ENCODE measurements at regions not wholly inside any gene's neighbourhood (a gene's known extent, or its start where the extent isn't known, plus 50 kb on each side); places are given as distances from the start of the nearest gene placed in this dataset.
A peak's percentile ranks its signal among the peaks of the same experiment; 100 is the strongest.

DNA sequence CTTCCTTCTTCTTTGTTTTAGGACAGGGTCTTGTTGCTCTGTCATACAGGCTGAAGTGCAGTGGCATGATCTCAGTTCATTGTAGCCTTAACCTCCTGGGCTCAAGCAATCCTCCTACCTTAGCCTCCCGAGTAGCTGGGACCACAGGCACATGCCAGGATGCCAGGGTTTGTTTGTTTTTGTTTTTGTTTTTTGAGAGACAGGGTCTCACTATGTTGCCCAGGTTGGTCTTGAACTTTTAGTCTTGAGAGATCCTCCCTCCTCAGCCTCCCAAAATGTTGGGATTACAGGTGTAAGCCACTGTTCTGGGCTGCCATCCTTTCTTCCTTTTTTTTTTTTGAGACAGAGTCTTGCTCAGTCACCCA, 56.5 kb upstream of the SLC45A1 start:
- intact Hi-C loops (cut with micrococcal nuclease; ENCODE audit: unreplicated experiment) = no loop called here
- BruUV-seq (replicated peaks) = no TSS peak
- no peak overlapping the region for H2AFZ ChIP-seq
- DNase-seq = no peak
- no peaks in the 10 kb centered on the region for H3K79me2 ChIP-seq (ENCODE audit: low read depth)
- peaks cover 42% of the 10 kb centered on the region for H3F3A ChIP-seq (ENCODE audit: insufficient read depth, low read depth)
- no peak for TF ChIP-seq EZH2 (IDR thresholded peaks at IDR 0.05; ENCODE audit: low read depth)
- TF ChIP-seq, protein P1, sequence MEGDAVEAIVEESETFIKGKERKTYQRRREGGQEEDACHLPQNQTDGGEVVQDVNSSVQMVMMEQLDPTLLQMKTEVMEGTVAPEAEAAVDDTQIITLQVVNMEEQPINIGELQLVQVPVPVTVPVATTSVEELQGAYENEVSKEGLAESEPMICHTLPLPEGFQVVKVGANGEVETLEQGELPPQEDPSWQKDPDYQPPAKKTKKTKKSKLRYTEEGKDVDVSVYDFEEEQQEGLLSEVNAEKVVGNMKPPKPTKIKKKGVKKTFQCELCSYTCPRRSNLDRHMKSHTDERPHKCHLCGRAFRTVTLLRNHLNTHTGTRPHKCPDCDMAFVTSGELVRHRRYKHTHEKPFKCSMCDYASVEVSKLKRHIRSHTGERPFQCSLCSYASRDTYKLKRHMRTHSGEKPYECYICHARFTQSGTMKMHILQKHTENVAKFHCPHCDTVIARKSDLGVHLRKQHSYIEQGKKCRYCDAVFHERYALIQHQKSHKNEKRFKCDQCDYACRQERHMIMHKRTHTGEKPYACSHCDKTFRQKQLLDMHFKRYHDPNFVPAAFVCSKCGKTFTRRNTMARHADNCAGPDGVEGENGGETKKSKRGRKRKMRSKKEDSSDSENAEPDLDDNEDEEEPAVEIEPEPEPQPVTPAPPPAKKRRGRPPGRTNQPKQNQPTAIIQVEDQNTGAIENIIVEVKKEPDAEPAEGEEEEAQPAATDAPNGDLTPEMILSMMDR (conservative IDR thresholded peaks at IDR 0.05) = no peak
- POLR2A ChIA-PET (ENCODE audit: unreplicated experiment) = no interaction called here
- H3K4me1 ChIP-seq (replicated peaks; ENCODE audit: insufficient read depth) = peaks cover 41% of the 10 kb centered on the region
- no peak overlapping the region for H3K4me2 ChIP-seq
- H3K4me3 ChIP-seq = no peak overlapping the region
- H3K9me2 ChIP-seq (ENCODE audit: insufficient read depth) = no peaks in the 10 kb centered on the region
- no peaks in the 10 kb centered on the region for H3K36me3 ChIP-seq (ENCODE audit: low read depth)
- H3K27ac ChIP-seq = no peak overlapping the region
- H3K9me3 ChIP-seq (ENCODE audit: insufficient read depth, low read depth) = no peaks in the 10 kb centered on the region
- CTCF ChIA-PET = no interaction called here
- H3K27me3 ChIP-seq (ENCODE audit: insufficient read depth, low read depth) = no peaks in the 10 kb centered on the region
- no peaks in the 10 kb centered on the region for H4K20me1 ChIP-seq (ENCODE audit: insufficient read depth)

- peak overlapping the region; percentile 100 for H3K27ac ChIP-seq
- no peaks in the 10 kb centered on the region for H4K20me1 ChIP-seq (ENCODE audit: insufficient read depth)
- TF ChIP-seq, protein P1 (conservative IDR thresholded peaks at IDR 0.05) = no peak
- no peak for TF ChIP-seq EZH2 (IDR thresholded peaks at IDR 0.05; ENCODE audit: low read depth)
- peak overlapping the region; percentile 70 for H3K4me2 ChIP-seq
- ChIA-PET POLR2A (ENCODE audit: unreplicated experiment) (interaction anchor here (0.6 to 1.0 kb wide), 5 partner anchors 24 to 58 kb away, joined by 3 to 4 read pairs (median 3); no protein-coding TSS in a partner anchor), CTCF (interaction anchor here (0.8 to 1.1 kb wide), 2 partner anchors 9 to 54 kb away, joined by 3 to 10 read pairs; no protein-coding TSS in a partner anchor)
- peak overlapping the region; percentile 49; the same call in 1 of the 2 replicates for H3K4me3 ChIP-seq
- H3K79me2 ChIP-seq (ENCODE audit: low read depth) = no peaks in the 10 kb centered on the region
- no peak overlapping the region for H2AFZ ChIP-seq
- H3K9me3 ChIP-seq (ENCODE audit: insufficient read depth, low read depth) = no peaks in the 10 kb centered on the region
- H3F3A ChIP-seq (ENCODE audit: insufficient read depth, low read depth) = peaks cover 42% of the 10 kb centered on the region
- intact Hi-C loops (cut with micrococcal nuclease; ENCODE audit: unreplicated experiment) = loop anchor here (1.0 to 5.0 kb wide), 8 partner anchors 47 to 243 kb away; no protein-coding TSS in a partner anchor
- H3K36me3 ChIP-seq (ENCODE audit: low read depth) = no peaks in the 10 kb centered on the region
- BruUV-seq (replicated peaks) = no TSS peak
- H3K9me2 ChIP-seq (ENCODE audit: insufficient read depth) = no peaks in the 10 kb centered on the region
- peak; percentile 80 to 82 for DNase-seq
- H3K27me3 ChIP-seq (ENCODE audit: insufficient read depth, low read depth) = no peaks in the 10 kb centered on the region
- H3K4me1 ChIP-seq (replicated peaks; ENCODE audit: insufficient read depth) = peaks cover 43% of the 10 kb centered on the region
Measured at GRCh38 chr1:8259498-8260290, 58.2 kb upstream of the SLC45A1 start.

GRCh38 chr1:8257621-8258020, 60.3 kb upstream of the SLC45A1 start:
- Histone ChIP-seq H3K4me3 (peak overlapping the region; percentile 44; the same call in 1 of the 2 replicates), H3F3A (ENCODE audit: insufficient read depth, low read depth) (peaks cover 42% of the 10 kb centered on the region), H4K20me1 (ENCODE audit: insufficient read depth) (no peaks in the 10 kb centered on the region), H3K9me2 (ENCODE audit: insufficient read depth) (no peaks in the 10 kb centered on the region), H3K36me3 (ENCODE audit: low read depth) (no peaks in the 10 kb centered on the region), H3K27me3 (ENCODE audit: insufficient read depth, low read depth) (no peaks in the 10 kb centered on the region), H2AFZ (no peak overlapping the region), H3K4me2 (peak overlapping the region; percentile 70), H3K9me3 (ENCODE audit: insufficient read depth, low read depth) (no peaks in the 10 kb centered on the region), H3K79me2 (ENCODE audit: low read depth) (no peaks in the 10 kb centered on the region), H3K4me1 (replicated peaks; ENCODE audit: insufficient read depth) (peaks cover 43% of the 10 kb centered on the region), H3K27ac (peak overlapping the region; percentile 100)
- peak; percentile 60 to 76 for DNase-seq
- no TSS peak for BruUV-seq (replicated peaks)
- intact Hi-C loops (cut with micrococcal nuclease; ENCODE audit: unreplicated experiment) = loop anchor here (2.0 to 5.0 kb wide), 4 partner anchors 45 to 241 kb away; no protein-coding TSS in a partner anchor
- TF ChIP-seq, protein P1 (conservative IDR thresholded peaks at IDR 0.05) = no peak
- no peak for TF ChIP-seq EZH2 (IDR thresholded peaks at IDR 0.05; ENCODE audit: low read depth)
- ChIA-PET POLR2A (ENCODE audit: unreplicated experiment) (interaction anchor here (0.6 kb wide), 3 partner anchors 11 to 150 kb away, joined by 3 to 9 read pairs (median 4); no protein-coding TSS in a partner anchor), CTCF (no interaction called here)

Data from PC-9 (cell line).